GM18499 (cell line): ENCODE measurements at regions not wholly inside any gene's neighbourhood (a gene's known extent, or its start where the extent isn't known, plus 50 kb on each side); places are given as distances from the start of the nearest gene placed in this dataset.

Source experiments
- ATAC-seq: cut with Tn5 transposase; IDR thresholded peaks from one replicate; pipeline ENCODE4 v1.9.1; 2021; ENCODE audit warnings: moderate number of reproducible peaks; ENCODE audit not compliant: insufficient read depth, unreplicated experiment

DNA sequence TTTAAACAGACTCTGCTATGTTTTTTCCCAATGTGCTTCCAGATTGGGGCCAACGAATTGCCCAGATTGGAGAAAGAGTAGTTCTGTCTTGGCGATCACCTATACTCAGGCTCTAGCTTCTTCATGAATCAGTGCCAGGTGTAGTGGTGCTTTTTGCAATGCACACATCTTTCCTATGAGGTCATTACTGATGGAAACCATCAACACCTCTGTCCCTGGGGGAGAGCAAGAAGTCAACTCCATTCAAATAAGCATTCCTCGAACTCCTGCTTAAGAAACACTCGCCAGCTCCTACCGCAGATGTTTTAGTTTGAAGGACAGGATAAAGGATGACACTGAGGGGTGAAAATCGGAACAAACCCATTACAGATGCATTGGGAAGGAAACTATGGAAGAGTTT lies 156.5 kb upstream of the DKK2 start:
- ATAC-seq, result no peak

DNA sequence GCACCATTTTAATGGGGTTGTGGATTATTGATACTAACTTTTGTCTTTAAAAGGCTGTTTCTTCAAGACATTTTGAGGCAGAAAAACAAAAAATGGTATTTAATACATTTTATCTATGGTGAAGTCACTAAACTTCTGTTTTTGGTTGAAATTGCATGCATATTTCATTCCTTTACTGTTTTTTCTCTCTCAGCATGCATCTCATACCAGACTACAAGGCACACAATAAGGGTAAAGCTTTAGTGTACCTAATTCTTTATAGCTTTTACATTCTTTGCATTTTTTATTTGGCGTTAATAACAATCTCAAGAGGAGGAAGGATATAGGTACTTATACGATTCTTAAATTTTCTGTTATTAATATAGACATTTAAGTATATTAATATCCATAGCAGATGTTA lies 151.0 kb upstream of the DKK2 start:
- no peak for ATAC-seq

DNA sequence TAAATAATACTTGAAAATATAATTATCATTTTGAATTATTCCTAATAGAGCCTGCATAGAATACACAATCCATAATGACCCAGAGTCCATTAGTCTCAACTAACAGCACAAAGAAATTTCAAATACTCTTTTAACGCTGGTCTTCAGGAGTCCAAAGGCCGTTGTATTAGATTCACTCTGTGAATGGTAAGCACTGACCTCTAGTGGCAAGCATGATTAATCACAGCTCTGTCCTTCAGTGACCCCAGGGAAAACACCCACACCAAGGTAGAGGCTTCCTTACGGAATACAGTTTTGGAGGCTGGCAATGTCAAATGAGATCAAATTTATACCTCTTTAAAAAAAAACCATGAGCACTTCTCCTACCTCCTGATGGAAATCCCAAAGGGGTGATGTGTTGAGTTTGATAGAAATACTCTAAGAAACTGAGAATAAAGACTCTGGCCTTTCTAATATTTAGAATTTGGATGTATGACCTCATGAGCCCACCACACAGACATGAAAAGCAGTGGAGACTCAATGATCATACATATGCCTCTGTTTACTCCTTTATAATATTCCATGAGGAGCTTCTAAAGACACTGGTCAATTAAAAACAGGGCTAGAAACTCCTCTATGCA lies 147.2 kb upstream of the DKK2 start:
- peak; percentile 91 for ATAC-seq

DNA sequence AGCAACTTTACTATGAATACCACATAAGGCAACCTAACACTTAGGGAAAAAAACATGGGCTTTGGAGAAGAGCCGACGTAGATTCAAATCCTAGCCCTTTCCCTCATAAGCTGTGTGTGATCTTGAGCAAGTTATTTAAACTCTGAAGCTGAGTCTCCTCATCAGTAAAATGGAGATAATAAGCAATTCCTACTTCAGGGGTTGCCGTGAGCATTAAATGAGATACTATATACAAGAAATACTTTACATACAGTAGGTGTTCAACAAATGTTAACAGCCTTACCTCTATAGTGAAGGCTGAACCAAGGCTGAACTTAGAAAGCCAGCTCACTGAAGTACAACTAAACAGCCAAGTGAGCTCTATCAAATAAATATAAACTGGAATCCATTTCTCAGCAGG lies 146.2 kb upstream of the DKK2 start:
- ATAC-seq, result no peak

DNA sequence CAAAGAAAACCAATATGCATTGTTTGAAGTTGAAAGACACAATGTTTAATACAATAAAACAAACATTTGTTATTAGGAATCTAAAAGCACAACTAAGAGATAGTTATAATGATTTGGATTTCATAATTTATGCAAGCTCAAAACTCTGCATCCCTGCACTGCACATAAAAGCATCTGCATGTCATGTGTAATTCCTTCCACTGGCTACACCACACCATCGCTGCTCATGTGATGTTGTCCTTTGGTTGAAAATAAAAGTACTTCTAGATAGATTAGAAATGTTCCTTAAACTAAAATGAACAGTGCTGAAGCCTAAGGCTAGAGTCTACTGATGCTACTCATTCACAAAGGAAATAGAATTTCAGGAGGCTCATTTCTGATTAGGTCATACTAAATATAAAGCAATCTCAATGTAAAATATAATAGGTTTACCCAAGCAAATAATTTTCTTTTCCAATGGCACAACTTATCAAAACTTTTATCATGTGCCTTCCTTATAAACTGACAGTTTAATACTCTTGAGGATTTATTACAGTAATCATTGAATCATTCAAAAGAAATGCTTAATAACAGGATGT lies 130.8 kb upstream of the DKK2 start:
- ATAC-seq, result no peak

DNA sequence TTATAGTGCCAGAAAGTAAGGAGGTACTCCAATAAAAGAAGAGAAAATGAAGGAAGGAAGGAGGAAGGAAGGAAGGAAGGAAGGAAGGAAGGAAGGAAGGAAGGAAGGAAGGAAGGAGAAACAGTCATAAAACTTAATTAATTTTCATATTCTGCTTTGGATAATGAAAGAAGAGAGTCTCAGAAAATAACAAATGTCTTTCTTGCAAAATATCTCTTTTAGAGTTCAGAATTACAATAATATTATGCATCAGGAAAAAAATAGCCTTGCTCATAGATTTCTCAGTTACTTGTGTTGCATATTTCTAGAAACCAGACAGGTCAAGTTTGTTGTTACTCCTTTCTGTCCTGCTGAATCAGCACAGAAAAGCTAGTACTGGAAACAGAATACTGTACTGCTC lies 130.1 kb upstream of the DKK2 start:
- ATAC-seq, result no peak

DNA sequence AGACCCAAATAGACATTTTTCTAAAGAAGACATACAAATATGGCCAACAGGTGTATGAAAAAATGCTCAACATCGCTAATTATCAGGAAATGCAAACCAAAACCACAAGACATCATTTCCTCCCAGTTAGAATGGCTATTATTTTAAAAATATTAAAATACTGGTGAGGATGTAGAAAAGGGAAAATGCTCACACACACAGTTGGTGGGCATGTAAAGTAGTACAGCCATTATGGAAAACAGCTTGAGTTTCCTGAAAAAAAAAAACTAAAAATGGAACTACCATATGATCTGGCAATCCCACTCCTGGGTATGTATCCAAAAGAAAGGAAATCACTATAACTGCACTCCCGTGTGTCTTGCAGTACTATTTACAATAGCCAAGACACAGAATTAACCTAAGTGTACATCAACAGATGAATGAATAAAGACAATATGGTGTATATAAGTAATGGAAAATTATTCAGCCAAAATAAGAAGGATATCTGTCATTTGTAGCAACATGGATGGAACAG lies 128.9 kb upstream of the DKK2 start:
- no peak for ATAC-seq

DNA sequence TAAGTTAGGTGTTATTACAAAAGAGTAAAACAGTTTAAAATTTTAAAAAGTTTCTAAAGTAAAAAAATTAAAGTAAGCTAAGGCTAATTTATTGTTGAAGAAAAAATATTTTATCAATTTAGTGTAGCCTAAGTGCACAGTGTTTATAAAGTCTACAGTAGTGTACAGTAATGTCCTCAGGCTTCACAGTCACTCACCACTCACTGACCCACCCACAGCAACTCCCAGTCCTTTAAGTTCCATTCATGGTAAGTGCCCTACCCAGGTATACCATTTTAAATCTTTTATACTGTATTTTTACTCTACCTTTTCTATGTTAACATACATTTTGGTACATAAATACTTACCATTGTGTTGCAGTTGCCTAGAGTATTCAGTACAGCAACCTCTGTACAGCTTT lies 120.3 kb upstream of the DKK2 start:
- ATAC-seq, result no peak

DNA sequence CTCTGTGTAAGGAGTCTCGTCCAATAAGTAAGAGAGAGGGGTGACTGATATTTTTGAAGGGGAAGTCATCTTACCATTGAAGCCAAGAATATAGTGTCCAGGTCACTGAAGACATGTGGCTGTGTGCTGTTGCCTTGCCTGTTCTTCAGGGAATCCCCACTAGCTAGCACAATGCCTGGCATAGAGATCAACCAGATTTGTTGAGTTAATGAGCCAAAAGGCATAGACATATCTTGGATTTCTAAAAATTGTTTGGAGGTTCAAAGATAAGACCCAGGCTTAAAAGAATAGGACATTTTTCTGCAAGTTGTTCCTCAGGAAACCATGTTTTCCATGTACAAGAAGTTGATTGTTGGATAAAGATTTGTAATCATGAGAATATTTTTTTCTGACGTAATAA lies 119.3 kb upstream of the DKK2 start:
- no peak for ATAC-seq

DNA sequence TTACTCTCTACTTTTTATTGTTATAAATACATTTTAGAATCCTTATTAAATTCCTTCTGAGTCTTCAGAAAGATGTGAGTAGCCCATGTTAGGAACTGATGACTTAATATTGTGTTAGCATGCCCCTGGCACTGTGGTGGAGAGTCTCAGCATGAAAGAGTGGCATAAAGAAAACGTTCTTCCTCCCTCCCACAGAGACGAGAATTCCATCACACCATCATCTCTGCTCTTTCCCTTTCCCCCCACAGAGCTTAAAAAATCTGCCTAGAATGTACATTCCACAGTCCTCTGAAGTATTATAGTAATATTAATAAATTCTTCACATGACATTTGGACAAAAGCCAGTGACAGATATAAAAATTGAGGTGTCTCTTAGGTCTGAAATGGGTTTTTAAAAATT lies 117.8 kb upstream of the DKK2 start:
- no peak for ATAC-seq

DNA sequence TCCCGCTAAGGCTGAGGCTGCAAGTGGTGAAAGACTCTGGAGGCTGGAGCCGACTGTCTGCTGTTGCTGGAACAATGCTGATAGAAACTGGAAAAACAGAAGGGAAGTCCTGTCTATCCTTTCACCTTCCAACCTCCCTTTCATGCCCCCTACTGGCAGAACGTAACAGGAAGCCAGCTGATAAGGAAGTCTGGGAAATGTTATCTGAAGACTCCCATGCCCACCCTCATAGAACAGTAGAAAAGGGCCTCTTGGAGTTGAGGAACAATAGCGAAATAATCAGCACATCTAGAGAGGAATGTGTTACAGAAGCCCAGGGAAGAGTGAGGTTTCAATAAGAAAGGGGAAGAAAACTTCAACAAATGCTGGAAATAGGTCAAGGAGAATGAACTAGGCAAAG lies 117.1 kb upstream of the DKK2 start:
- ATAC-seq, result no peak

DNA sequence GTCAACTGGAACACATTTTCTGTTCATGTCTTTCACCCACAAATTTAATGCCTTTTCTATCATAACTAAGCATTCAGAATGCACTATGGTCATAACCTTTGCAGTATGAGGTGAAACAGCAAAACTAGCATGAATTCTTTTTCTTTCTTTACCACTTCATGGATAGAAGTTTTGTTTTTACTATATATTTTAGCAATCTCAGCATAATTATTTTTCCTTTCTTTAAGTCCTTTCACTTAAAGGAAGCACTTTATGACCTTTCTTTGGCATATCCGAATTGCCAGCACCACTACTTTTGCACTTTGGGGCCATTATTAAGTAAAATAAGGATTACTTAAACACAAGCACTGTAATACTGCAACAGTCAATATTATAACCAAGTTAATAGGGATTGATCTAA lies 115.1 kb upstream of the DKK2 start:
- ATAC-seq, result no peak

DNA sequence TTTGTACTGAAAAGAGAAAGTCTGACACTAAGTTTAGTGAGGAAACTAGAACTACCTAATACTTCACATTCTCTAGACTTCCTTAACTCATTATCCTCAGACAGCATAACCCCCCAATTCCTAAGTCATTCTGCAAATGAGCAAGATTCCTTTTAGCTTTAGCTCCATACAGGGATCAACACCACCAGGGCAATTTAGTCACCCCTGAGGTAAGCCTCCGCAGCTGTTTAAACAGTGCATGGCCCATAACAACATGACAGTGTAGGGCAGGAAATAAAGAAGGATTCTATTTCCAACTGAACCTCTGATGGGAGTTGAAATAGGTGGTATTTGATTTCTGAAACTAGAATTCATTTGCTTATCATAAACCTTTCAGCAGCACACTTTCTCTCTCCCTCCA lies 112.8 kb upstream of the DKK2 start:
- ATAC-seq, result no peak

DNA sequence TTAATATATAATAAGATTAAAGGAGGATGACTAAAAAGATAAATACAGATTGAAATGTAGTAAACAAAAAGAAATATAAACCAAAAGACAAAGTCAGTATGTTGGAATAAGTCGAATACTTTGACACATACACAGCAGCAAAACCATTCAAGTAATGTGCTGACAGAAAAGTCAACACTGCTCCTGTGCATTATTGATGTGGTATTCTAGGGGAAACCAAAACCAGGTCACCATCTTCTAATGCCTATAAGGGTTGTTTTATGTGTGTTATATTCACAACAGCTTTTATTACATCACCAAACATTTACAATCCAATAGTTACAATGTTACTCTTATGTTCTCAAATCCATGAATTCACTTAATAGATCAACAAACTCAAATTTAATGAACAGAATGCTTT lies 111.8 kb upstream of the DKK2 start:
- no peak for ATAC-seq

DNA sequence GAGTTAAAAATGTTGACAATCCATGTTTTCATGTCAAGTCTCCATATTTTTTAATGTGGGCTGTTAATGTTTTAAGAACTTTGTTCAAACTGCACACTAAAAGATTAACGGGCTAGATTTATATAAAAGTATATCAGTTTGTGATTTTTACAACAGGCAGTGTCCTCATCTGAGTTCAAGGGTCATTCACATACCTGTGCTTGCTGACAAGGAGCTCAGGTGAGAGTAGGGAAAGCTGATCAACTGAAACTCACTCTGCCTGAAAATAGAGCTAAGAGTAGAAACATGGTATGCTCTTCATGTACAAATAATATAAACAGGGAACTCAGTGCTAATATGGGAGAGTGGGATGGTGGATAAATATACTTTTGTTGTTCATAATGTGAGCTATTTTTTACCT lies 102.3 kb upstream of the DKK2 start:
- ATAC-seq, result no peak

DNA sequence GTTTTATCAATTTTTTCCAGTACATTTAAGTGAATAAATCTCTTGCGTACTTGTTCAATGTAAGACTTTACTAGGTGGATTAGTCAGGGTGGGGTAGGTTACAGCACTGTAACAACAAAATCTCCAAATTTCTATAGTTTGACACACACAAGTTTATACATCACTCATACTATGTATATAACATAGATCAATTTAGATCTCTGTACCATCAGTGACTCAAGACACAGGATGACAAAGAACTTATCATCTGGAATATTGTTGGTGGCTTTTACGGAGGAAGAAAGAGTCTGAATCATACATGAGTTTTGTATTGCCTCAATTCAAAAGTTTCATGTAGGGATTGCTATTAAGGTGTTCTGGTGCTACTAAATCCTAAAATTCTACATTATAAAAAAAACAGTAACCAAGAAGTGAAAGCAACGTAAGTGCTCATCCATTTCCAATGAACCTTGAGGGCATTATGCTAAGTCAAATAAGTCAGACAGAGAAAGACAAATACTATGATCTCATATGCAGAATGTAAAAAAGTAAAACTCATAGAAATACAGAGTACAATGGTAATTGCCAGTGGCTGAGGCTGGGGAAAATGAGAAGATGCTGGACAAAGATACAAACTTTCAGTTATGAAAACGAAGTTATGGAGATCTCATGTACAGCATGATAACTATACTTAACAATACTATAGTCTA lies 98.0 kb upstream of the DKK2 start:
- no peak for ATAC-seq

DNA sequence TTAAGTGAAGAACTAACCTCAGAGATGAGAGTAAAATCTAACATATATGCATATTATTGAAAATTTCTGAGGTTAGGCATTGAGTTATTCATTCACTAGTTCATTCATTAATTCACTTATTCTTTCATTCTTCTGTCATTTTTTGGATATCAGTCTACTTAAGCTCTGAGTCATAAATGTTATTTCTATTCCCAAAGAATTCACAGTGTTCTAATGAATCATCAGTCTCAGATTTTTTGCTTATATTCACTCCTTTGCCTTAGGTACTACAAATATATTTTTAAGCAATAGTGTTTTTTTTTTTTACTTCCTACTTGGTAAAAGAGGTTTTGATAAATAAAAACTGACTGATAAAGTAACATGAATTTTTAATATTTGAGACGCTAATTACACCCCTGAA lies 95.2 kb upstream of the DKK2 start:
- no peak for ATAC-seq

DNA sequence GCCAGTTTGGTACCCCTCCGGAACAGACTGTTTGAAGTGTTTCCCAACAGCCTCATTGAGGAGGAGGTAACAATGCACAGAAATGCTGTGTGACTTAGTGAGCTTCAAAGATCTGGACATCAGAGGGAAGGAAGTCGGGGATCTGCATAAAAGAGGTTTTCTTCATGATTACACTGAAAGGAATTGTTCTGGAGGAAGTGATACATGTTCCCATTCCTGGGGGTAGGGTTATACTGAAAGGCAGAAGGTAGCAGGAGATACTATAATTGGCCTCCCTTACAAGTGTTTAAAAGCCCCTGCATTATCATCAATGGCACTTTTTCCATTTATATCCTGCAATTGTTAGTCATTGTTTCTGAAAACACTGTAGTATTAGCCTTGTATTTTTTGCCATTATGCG lies 94.0 kb upstream of the DKK2 start:
- no peak for ATAC-seq

DNA sequence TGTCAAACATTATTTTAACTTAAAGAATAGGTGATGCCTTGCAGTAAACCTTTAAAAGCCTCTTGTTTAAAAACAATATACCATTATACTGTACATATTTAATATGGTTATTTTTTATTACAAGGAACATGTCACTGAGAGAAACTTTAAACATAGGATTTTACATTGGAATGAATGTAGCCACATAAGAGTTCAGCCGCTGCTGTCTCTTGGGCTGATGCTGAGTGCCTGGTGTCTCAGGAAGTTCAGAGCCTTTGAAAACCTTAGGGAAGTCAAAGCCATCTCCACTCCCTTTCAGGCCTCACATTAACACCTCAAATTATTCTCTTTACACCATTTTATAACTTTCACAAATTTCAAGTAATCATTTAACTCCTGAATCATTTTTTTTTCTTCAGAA lies 93.5 kb upstream of the DKK2 start:
- ATAC-seq, result no peak

DNA sequence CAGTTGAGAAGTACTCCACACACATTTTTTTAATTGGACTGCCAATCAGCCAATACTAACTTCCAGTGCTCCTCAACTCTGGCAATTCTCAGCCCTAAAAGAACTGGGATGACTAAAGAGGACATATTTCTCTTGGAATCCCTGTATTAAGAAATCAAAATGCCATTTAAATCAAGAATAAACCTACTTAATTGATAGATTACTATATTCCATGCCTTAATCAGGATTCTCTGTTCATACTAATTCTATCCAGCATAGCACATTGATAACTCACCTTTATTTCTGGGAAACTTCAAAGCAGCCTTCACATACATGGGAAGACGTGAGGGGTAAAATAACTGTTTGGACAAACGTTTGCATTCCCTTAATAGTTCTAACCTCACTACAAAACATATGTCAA lies 93.0 kb upstream of the DKK2 start:
- ATAC-seq, result no peak

DNA sequence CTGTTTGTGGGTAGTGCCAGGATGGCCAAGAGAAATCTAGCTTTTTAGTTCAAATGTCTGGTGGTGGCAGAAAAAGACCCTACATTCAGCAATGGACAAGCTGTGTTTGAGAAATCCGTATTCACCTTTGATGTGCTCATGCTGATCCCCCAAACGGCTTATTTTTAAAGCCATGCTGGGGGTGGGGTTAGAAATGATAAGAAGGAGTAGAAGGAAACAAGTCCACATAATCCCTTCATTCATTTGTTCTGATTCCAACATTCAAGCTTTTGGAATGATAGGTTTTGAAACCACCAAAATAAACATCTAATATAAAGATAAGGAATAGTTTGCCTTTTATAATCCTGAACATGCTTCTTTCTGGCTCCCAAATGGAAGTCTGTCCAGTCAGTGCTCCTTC lies 92.0 kb upstream of the DKK2 start:
- ATAC-seq, result no peak

DNA sequence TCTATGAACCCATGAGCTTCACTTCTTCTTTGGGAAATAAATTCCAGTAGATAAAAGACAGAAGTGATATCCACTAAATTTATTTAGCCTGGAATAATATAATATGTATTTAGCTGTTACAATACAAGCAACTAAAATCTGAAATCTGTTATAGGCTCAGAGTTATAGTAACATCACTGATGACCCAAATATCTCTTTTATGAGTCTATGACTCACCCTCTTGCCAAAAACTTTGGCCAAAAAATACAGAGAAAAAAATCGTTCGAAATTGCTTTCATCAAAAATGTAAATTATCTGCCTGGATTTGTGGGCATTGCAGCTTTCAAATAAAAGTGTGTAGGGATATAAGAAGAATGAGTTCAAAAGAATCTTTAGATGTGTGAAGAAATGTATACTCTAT lies 89.4 kb upstream of the DKK2 start:
- no peak for ATAC-seq
